ENCODE measurements at regions not wholly inside any gene's neighbourhood (a gene's known extent, or its start where the extent isn't known, plus 50 kb on each side); places are given as distances from the start of the nearest gene placed in this dataset.
"Not testable (repeated sequence)": the region's sequence is repeated elsewhere in the genome, so short reads cannot be mapped to it uniquely, and the experiment has no call there.

DNA sequence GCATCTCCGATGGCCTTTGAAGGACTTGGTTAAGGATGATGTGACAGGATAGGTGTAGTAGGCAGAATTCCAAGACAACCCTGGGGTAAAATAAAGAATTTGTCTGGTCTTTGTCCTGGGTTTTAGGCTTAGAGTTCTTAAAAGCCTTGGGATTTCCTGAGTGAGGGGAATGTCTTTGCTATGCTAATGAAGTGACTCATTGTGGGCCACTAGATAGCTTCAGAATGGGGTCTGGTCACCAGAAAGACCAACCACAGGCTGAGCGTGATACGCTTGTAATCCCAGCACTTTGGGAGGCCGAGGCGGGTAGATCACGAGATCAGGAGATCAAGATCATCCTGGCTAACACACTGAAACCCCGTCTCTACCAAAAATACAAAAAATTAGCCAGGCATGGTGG lies 182.8 kb upstream of the TOX3 start:
- DNase-seq (ENCODE audit: low spot score), result no peak

DNA sequence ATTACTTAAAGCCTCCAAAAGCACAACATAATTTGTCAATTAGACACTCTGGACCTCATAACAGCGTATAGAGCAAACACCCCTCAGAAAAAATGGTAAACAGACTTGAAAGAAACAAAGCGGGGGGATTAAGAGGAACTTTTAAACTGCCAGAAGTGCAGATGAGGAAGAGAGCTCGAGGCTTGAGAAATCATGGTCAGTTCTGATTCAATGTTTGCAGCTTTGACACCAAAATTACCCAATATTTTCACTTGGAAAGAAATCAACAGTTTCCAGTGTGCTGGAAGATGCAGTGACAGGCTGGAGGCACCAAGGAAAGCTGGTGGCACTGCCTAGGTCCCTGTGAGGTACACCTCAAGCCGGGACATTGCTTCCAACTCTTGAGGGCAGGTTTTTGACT lies 180.9 kb upstream of the TOX3 start:
- DNase-seq (ENCODE audit: low spot score), result no peak

DNA sequence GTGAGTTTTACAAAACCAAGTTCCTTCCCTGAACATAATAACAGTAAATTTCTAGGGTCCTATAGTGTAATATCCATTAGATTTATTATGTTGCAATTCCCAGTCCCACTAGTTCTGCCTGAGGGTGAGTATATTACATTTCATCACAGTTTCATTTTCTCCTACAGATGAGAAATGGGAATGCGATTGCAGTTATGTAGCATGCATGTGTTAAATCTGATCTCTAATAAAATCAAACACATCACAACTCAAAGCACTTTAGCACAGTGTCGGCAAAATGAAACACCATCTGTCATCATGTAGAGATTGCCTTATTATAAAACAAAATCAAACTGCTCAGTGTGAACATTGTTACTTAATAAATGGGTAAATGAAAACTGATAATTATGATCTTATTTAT lies 180.5 kb upstream of the TOX3 start:
- no peak for DNase-seq (ENCODE audit: low spot score)

DNA sequence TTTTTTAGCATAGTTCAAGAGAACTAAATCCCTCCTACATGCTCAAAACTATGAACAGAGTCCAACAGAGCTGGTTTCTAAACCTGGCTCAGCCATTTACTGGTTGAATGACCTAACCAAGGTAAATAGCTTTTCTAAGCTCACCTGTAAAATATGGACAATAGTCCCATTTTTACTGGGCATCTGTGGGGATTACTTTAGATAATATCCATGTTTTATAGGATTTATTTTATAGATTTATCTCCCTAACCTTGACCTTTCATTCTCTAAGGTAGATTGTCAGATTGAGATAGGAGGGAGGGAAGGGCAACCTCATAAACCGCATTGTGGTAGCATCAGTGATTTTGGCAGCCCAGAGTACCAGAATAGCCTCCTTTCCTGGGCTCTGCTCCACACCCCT lies 178.5 kb upstream of the TOX3 start:
- DNase-seq (ENCODE audit: low spot score), result no peak

DNA sequence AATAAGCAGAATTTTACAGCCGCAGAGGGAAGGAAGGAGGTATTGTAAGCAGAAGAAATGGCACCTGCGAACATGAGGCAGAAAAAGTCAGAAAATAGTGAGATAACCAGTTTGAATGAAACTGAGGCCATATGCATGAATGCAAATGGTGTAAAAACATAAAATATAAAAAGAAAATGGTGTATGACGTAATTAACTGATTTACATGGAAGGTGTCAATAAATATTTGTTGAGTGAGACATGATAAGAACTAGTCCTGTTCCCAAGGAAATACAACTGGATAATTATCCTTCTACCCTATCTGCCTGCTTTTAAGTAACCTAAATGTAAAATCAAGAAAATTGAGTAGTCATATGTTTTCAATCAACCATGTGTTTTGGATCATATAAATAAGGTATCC lies 178.1 kb upstream of the TOX3 start:
- DNase-seq (ENCODE audit: low spot score), result no peak

DNA sequence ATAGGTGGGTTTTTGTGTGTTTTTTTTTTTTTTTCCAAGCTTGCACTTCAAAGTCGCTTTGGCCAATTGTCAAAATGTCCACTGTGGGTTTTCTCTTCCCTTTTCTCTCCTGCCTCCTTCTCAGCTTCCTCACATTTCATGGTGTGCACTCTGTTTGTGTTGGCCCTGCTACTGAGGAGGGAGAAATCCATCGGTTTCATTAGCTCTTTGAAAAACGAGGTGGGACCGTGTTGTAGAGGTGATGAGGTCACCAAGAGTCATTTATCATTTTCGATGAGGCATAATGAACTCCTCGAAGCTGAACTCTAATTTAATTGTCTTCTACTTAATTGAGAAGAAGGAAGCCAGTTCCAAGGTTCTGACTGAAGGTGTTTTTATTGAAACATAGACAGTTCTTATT lies 174.4 kb upstream of the TOX3 start:
- DNase-seq (ENCODE audit: low spot score), result no peak

DNA sequence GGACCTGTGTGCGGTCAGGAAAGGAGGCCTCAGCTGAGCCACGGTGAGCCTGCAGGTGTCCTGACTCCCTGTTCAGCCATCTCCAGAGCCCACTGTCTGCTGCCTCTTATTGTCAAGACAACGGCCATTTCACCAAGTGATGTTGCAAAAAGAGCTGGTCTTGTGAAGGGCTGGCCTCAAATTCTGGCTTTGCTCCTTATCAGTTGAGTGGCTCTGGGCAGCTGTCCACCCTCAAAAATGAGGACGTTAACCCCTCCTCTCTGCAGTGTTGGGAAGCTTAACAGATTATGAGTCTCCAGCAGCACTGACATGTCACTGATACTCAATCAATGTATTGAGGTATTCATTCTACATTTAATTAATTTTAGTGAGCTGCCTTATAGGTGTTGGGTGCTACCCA lies 171.1 kb upstream of the TOX3 start:
- no peak for DNase-seq (ENCODE audit: low spot score)

DNA sequence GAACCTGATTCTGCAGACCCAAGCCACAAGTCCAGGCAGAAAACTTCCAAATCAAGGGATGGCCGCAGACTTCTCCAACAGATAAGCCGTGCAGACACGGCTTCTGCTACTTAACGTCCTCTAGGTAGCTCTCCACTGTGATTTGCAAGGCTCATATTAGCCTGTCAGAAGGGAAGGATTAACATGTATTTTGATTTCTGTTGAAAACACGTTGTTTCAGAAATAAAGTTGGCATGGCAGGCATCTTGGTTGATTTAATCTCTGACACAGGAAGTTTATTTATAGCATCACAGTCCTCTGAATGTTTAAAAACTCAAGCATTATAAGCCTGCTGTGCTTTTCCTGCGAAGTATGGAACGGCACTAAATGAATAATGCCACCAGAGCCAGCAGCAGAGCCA lies 166.8 kb upstream of the TOX3 start:
- DNase-seq (ENCODE audit: low spot score), result no peak

DNA sequence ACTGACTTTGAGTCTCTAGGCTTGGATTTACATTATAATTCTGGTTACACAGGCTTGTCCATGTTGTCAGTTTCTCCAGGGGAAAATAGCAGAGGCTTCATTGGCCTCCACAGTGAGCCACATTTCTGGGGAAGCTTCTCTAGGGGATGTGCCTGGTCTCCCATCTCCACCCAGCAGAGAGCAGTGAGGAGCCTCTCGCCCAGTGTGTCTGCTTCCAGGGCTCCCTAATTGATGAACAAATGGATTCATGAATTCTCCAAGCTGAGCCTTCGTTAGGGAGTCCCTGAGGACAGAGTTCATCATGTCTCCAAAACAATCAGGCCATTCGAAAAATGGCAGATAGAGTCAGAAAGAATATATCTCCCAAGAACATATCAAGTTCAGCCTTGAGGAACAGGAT lies 162.4 kb upstream of the TOX3 start:
- no peak for DNase-seq (ENCODE audit: low spot score)

DNA sequence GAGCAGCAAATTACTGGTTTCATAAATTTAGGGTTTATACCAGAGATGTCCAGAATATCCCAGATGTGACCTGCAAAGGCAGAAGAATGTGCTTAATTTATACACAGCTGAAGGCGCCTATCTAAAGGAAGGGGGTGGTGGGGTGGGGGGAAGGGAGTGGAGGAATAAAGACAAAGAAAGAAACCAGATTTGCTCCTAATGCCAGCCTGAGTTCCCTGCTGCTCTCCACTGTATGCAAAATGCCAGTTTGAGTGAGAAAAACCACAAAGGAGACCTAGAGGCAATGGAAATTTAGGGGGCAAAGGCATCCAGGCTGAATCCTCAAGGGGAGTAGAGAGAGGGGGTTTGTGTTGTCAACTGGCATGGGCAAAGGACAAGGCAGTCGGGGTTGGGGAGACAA lies 161.5 kb upstream of the TOX3 start:
- no peak for DNase-seq (ENCODE audit: low spot score)

DNA sequence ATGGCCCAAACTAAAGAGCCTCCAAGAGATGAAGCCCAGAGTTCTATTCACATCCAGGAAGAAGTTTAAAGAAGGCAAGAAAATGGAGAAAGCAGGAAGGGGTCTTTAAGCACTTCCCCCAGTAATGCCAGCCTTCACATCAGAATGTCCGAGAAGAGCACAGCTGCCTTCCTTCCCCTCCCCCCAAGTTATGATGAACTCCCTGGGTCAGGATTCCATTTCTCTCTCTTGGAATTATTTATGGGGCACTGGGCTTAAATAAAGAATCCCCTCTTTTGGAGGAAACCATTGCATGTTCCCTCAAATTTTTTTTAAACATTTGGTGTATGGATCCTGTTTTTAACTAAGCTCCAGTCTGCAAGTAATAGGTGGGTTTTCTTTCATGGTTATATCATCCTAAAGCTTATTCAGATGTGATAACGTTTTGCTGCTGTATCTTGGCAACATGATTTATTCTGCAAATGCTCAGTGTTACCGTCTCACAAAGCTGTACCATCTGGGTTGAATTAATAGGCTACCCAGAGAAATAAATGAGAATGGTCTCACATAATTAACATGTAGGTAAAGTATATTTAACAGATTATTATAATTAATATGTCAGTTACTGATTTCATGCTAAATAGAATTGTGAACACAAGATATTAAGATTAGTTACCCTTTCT lies 160.9 kb upstream of the TOX3 start:
- DNase-seq (ENCODE audit: low spot score), result no peak

DNA sequence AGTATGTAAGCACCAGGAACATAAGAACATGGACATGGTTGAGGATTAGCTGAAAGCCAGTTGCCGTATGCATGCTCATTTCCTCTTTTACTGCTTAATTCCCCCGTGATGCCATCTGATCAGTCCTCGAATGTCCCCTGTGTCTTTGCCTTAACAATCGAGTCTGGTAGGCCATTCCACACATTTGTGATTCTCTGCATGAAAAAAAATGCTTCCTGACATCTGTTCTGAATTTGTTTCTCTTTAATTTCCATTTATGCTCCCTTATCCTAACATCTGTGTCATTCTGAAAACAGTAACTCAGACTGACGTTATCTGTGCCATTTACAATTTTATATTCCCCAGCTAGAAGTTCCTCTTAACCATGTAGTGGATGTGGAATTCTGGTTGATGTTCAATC lies 158.2 kb upstream of the TOX3 start:
- DNase-seq (ENCODE audit: low spot score), result no peak

DNA sequence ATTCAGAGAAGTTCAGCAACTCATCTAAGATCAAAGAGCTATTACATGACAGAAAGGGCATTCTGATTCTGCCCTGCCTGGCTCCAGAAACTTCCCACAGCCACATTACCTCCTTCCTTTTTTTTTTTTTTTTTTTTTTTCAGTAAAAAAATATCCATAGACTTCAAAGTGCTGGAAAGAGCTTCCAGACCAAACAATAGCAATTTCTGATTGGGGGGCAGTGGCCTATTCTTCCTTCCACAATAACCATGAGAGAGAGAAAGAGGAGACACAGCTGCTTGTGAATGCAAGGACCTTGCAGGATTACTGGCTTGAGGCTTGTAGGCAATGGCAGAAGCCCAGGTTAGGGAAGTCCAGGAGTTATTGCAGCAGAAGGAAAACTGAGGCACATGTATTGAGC lies 151.0 kb upstream of the TOX3 start:
- no peak for DNase-seq (ENCODE audit: low spot score)

DNA sequence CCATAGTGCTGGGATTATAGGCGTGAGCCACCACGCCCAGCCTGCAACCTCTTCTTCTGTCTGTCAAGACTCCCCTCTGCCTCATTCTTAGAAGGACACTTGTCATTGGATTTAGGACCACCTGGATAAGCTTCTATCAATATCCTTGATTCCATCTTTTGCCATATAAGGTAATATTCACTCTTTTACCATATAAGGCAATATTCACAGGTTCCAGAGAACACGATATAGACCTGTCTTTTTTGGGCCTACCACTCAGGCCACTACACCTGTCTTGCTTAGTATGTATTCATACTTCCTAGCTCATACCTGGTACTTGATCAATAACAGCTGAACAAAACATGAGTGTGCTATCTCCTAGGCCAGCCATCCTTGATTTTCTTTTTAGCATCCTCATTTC lies 149.2 kb upstream of the TOX3 start:
- DNase-seq (ENCODE audit: low spot score), result no peak

DNA sequence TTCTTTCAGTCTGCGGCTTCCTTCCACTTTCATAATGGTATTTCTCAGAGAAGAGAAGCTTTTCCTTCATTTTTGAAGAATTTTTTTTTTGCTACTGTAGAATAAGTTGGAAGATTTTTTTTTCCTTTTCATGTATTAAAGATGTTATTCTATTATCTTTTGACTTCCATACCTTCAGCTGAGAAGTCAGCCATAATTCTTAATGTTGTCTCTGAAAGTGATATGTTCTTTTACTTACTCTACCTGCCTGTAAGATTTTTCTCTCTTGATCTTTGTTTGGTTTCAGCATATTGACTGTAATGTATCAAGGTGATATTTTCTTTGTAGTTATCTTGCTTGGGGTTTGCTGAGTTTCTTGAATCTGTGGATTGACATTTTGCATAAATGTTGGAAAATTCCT lies 143.5 kb upstream of the TOX3 start:
- no peak for DNase-seq (ENCODE audit: low spot score)

DNA sequence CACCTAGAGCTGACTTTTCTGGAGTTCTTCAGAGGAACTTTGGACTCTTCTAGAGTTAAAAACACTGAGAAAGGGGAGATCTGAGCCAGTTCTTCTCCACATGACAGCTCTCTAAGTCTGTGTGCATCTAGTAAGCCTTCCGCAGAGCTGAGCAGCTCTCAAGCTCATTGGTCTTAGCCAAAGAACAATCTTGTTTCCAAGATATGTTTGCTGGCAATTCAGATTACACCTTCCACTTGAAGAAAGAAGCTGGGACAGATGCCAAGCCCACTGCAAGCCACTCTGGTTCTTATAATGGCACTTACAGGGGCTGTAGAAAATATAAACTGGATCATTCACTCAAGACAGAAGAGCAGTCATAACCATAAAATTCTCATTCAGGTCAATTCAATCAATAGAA lies 134.1 kb upstream of the TOX3 start:
- no peak for DNase-seq (ENCODE audit: low spot score)

DNA sequence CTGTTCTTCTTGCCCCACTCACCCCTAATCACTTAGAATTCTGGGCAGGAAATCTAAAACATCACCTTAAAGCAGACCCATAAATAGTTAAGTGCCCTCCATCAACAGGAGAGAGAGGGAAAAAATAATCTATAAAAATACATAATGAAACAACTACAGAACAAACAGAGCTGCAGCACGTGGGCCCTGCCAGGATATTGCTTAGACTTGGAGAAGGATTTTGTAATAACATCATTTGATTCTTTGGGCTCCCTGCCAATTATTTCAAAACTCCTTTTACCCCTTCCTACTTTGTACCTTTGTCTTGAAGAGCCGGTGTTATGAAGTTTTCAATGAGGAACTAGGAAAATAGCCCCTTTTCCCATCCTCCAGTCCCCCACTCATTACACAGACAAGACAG lies 130.6 kb upstream of the TOX3 start:
- DNase-seq (ENCODE audit: low spot score), result no peak

DNA sequence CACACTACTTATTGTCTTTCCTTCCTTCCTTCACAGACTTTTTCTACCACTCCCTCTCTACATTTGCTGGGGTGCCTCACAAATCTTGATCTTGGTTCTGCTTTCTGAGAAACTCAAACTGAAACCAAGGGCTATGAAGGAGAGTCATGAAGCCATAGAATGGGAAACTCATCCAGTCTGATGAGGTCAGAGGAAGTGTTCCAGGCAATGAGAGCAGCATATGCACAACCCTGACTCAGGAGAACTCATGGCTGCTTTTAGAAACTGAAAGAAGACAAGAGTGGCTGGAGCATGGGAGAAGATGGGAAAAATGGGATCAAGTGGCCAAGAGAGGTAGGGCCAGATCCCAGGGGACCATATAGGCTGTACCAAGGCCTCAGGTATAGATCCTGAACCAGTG lies 130.0 kb upstream of the TOX3 start:
- DNase-seq (ENCODE audit: low spot score), result no peak

DNA sequence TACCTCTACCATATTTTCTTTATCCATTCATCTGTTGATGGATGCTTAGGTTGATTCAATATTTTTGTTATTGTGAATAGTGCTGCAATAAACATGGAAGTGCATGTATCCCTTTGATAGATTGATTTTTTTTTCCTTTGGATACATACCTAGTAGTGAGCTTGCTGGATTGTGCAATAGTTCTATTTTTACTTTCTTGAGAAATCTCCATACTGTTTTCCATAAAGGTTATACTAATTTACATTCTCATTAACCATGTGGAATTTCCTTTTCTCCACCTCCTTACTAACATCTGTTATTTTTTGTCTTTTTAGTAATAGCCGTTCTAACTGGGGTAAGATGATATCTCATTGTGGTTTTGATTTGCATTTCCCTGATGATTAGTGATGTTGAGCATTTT lies 124.6 kb upstream of the TOX3 start:
- no peak for DNase-seq (ENCODE audit: low spot score)

DNA sequence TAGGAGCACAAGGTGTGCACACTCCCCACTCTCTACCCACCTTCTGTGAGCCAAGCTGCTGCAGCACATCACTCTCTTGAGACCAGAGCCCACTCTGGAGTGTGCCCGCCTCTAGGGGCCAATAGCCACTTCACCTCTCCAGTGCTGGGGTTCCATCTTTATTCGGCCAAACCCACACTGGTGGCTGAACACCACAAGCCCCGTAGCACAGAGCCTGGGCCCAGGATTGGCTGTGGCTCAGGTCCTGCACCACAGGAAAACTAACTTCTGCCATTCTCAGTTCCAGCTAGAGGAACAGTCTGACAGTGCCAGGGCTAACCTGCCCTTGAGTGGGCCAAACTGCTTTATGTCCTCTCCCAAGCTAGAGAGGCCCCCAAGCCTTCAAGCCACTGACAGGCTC lies 111.0 kb upstream of the TOX3 start:
- DNase-seq (ENCODE audit: low spot score), result no peak

DNA sequence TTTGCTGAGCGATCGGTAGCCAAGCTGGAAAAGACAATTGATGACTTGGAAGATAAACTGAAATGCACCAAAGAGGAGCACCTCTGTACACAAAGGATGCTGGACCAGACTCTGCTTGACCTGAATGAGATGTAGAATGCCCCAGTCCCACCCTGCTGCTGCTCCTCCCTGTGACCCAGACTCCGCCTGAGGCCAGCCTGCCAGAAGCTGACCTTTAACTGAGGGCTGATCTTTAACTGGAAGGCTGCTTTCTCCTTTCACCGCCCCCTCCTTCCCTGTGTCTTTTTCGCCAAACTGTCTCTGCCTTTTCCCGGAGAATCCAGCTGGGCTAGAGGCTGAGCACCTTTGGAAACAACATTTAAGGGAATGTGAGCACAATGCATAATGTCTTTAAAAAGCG lies 109.0 kb upstream of the TOX3 start:
- DNase-seq (ENCODE audit: low spot score), result not testable (repeated sequence)

DNA sequence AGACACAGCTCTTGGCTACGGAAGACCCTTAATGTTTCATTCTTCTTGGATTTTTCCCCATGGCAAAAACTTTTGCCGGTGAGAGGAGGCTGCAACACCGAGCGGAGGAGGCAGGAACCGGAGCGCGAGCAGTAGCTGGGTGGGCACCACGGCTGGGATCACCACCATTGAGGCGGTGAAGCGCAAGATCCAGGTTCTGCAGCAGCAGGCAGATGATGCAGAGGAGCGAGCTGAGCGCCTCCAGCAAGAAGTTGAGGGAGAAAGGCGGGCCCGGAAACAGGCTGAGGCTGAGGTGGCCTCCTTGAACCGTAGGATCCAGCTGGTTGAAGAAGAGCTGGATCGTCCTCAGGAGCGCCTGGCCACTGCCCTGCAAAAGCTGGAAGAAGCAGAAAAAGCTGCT lies 108.2 kb upstream of the TOX3 start:
- not testable (repeated sequence) for DNase-seq (ENCODE audit: low spot score)

DNA sequence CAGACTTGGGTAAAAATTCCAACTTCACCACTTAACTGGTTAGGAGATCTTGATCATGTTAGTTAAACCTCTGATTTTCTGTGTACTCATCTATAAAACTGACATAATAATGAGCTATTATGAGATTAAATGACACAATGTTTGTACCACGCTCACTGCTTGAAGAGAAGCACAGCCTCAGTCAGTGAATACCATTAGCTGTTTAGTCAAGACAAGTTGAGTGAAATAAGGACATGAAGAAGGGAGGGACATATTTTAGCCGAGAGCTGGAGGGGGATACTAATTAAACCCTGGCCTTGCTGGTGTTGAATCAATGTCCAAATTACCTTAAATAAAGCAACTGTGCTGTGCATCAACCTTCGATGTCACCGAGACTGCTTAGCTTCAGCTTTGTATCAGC lies 105.1 kb upstream of the TOX3 start:
- no peak for DNase-seq (ENCODE audit: low spot score)

DNA sequence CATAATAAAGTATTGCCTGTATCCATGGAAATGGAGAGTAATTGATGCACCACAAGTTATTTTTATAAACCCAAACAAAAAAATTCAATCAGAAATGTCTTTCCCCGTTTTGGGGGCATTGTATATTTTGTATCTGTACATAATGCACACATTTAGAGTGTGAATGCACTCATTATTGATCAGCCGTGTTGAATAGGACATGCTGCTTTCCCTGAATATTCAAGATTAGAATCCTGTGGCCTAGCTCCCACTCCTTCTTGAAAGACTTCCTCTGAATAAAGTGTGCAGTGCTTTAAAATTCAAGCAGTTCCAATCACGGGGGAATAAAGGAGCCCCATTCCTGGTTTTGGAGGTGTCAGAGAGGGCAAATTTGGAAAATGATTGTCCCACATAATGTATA lies 103.8 kb upstream of the TOX3 start:
- DNase-seq (ENCODE audit: low spot score), result no peak

DNA sequence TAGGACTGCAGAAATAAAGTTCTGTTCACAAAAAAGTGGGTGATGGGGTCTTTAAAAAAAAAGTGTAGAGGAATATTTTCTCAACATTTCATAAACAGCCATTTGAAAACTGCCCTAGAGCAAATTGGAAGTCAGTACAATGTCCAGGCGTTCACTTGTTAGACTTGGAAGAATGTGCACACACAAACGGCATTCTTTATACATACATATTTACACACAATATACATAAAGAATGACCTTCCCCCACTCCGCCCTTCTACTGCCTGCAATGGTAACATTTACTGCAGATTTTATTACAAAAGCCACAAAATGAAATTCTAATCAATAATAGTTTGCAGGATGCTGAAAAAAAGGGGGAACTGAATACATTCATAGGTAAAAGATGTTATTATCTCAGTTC lies 103.4 kb upstream of the TOX3 start:
- DNase-seq (ENCODE audit: low spot score), result no peak
